H7 (cell line): ENCODE measurements at regions not wholly inside any gene's neighbourhood (a gene's known extent, or its start where the extent isn't known, plus 50 kb on each side); places are given as distances from the start of the nearest gene placed in this dataset.

ENCODE experiments used
- DNase-seq: peaks from one replicate; pipeline ENCODE4 v3.0.0; 2012
- H3K27me3 ChIP-seq: 2 replicates; pipeline ENCODE4 v1.6.0; 2011; ENCODE audit warnings: mild to moderate bottlenecking, low read length; ENCODE audit not compliant: control insufficient read depth, insufficient read depth
- H3K36me3 ChIP-seq: replicated peaks from 2 replicates; pipeline ENCODE4 v1.5.1; 2011; ENCODE audit warnings: low read length; ENCODE audit not compliant: control insufficient read depth, insufficient read depth
- H3K4me3 ChIP-seq: 2 replicates; pipeline ENCODE4 v1.5.1; 2011; ENCODE audit warnings: low read depth, mild to moderate bottlenecking, control low read depth, low read length, moderate library complexity; ENCODE audit not compliant: insufficient read depth

GRCh38 chr2:67340133-67341011 lies 56.8 kb upstream of the ETAA1 start:
- Histone ChIP-seq H3K27me3 (no peaks in the 10 kb centered on the region), H3K4me3 (no peak overlapping the region), H3K36me3 (peaks cover 15% of the 10 kb centered on the region)
- DNase-seq, result no peak

GRCh38 chr2:67341012-67341318 lies 56.2 kb upstream of the ETAA1 start:
- peaks cover 15% of the 10 kb centered on the region for H3K36me3 ChIP-seq
- H3K27me3 ChIP-seq, result no peaks in the 10 kb centered on the region
- no peak overlapping the region for H3K4me3 ChIP-seq
- no peak for DNase-seq

- Histone ChIP-seq H3K27me3 (no peaks in the 10 kb centered on the region), H3K36me3 (peaks cover 15% of the 10 kb centered on the region), H3K4me3 (no peak overlapping the region)
- no peak for DNase-seq
Observed at GRCh38 chr2:67341336-67341735, 55.8 kb upstream of the ETAA1 start.

- peaks cover 15% of the 10 kb centered on the region for H3K36me3 ChIP-seq
- no peak for DNase-seq
- H3K4me3 ChIP-seq, result no peak overlapping the region
- H3K27me3 ChIP-seq, result no peaks in the 10 kb centered on the region
Observed at GRCh38 chr2:67342394-67342793, 54.7 kb upstream of the ETAA1 start.

GRCh38 chr2:67346718-67347407 lies 50.3 kb upstream of the ETAA1 start:
- no peak for DNase-seq

More at GRCh38 chr2:67346718-67347407, 50.3 kb upstream of the ETAA1 start:
- Histone ChIP-seq H3K4me3 (no peak overlapping the region), H3K27me3 (no peaks in the 10 kb centered on the region), H3K36me3 (no peaks in the 10 kb centered on the region)
